ENCODE measurements at regions not wholly inside any gene's neighbourhood (a gene's known extent, or its start where the extent isn't known, plus 50 kb on each side); places are given as distances from the start of the nearest gene placed in this dataset.
A peak's percentile ranks its signal among the peaks of the same experiment; 100 is the strongest.

GRCh38 chr4:137632842-137633241 is 100.5 kb upstream of the PCDH18 start:
- no peaks in the 10 kb centered on the region for H3K27me3 Mint-ChIP-seq (ENCODE audit: unreplicated experiment)
- peaks cover 5% of the 10 kb centered on the region for H3K9me3 Mint-ChIP-seq (ENCODE audit: unreplicated experiment)
- no peak for TF ChIP-seq CTCF (IDR thresholded peaks at IDR 0.05)
- no peaks in the 10 kb centered on the region for H3K36me3 Mint-ChIP-seq (ENCODE audit: unreplicated experiment)
- H3K4me3 Mint-ChIP-seq (ENCODE audit: unreplicated experiment) = no peak overlapping the region
- H3K27ac Mint-ChIP-seq (ENCODE audit: unreplicated experiment) = no peak overlapping the region
- peaks cover 19% of the 10 kb centered on the region for H3K4me1 Mint-ChIP-seq (ENCODE audit: unreplicated experiment)
- DNase-seq (ENCODE audit: extremely low spot score, unreplicated experiment) = no peak

GRCh38 chr4:137631605-137632004 is 99.3 kb upstream of the PCDH18 start:
- no peak for DNase-seq (ENCODE audit: extremely low spot score, unreplicated experiment)
- Mint-ChIP-seq H3K27me3 (ENCODE audit: unreplicated experiment) (no peaks in the 10 kb centered on the region), H3K4me1 (ENCODE audit: unreplicated experiment) (peaks cover 21% of the 10 kb centered on the region), H3K27ac (ENCODE audit: unreplicated experiment) (no peak overlapping the region), H3K36me3 (ENCODE audit: unreplicated experiment) (no peaks in the 10 kb centered on the region), H3K4me3 (ENCODE audit: unreplicated experiment) (no peak overlapping the region), H3K9me3 (ENCODE audit: unreplicated experiment) (peaks cover 5% of the 10 kb centered on the region)
- no peak for TF ChIP-seq CTCF (IDR thresholded peaks at IDR 0.05)

GRCh38 chr4:137630252-137630651 is 98.0 kb upstream of the PCDH18 start:
- Mint-ChIP-seq H3K27ac (ENCODE audit: unreplicated experiment) (no peak overlapping the region), H3K4me3 (ENCODE audit: unreplicated experiment) (no peak overlapping the region), H3K36me3 (ENCODE audit: unreplicated experiment) (no peaks in the 10 kb centered on the region), H3K4me1 (ENCODE audit: unreplicated experiment) (peaks cover 17% of the 10 kb centered on the region), H3K9me3 (ENCODE audit: unreplicated experiment) (peaks cover 5% of the 10 kb centered on the region), H3K27me3 (ENCODE audit: unreplicated experiment) (no peaks in the 10 kb centered on the region)
- no peak for TF ChIP-seq CTCF (IDR thresholded peaks at IDR 0.05)
- no peak for DNase-seq (ENCODE audit: extremely low spot score, unreplicated experiment)

- no peaks in the 10 kb centered on the region for H3K36me3 Mint-ChIP-seq (ENCODE audit: unreplicated experiment)
- H3K27ac Mint-ChIP-seq (ENCODE audit: unreplicated experiment) = no peak overlapping the region
- peaks cover 9% of the 10 kb centered on the region for H3K4me1 Mint-ChIP-seq (ENCODE audit: unreplicated experiment)
- H3K4me3 Mint-ChIP-seq (ENCODE audit: unreplicated experiment) = no peak overlapping the region
- TF ChIP-seq CTCF (IDR thresholded peaks at IDR 0.05) = no peak
- H3K27me3 Mint-ChIP-seq (ENCODE audit: unreplicated experiment) = no peaks in the 10 kb centered on the region
- DNase-seq (ENCODE audit: extremely low spot score, unreplicated experiment) = no peak
- peaks cover 3% of the 10 kb centered on the region for H3K9me3 Mint-ChIP-seq (ENCODE audit: unreplicated experiment)
Measured at GRCh38 chr4:137627739-137628460, 95.6 kb upstream of the PCDH18 start.

GRCh38 chr4:137626942-137627738 is 94.8 kb upstream of the PCDH18 start:
- no peak for DNase-seq (ENCODE audit: extremely low spot score, unreplicated experiment)
- H3K36me3 Mint-ChIP-seq (ENCODE audit: unreplicated experiment) = no peaks in the 10 kb centered on the region
- H3K27me3 Mint-ChIP-seq (ENCODE audit: unreplicated experiment) = no peaks in the 10 kb centered on the region
- peaks cover 9% of the 10 kb centered on the region for H3K4me1 Mint-ChIP-seq (ENCODE audit: unreplicated experiment)
- no peaks in the 10 kb centered on the region for H3K9me3 Mint-ChIP-seq (ENCODE audit: unreplicated experiment)
- TF ChIP-seq CTCF (IDR thresholded peaks at IDR 0.05) = no peak
- H3K4me3 Mint-ChIP-seq (ENCODE audit: unreplicated experiment) = no peak overlapping the region
- H3K27ac Mint-ChIP-seq (ENCODE audit: unreplicated experiment) = peak overlapping the region; percentile 3
